ENCODE measurements at regions not wholly inside any gene's neighbourhood (a gene's known extent, or its start where the extent isn't known, plus 50 kb on each side); places are given as distances from the start of the nearest gene placed in this dataset.

GRCh38 chr2:177124371-177124770 lies 88.2 kb upstream of the HNRNPA3 start:
- H3K27me3 Mint-ChIP-seq (ENCODE audit: insufficient read depth): peaks cover 3% of the 10 kb centered on the region; the same call in 1 of the 2 replicates
- TF ChIP-seq CTCF (IDR thresholded peaks at IDR 0.05): no peak
- H3K36me3 Mint-ChIP-seq (ENCODE audit: low read depth): no peaks in the 10 kb centered on the region
- H3K27ac Mint-ChIP-seq: no peak overlapping the region
- no peak for DNase-seq
- H3K4me1 Mint-ChIP-seq (ENCODE audit: low read depth): no peaks in the 10 kb centered on the region
- no peaks in the 10 kb centered on the region for H3K9me3 Mint-ChIP-seq
- H3K4me3 Mint-ChIP-seq: no peak overlapping the region

- H3K27me3 Mint-ChIP-seq (ENCODE audit: insufficient read depth): peaks cover 19% of the 10 kb centered on the region
- no peak for TF ChIP-seq CTCF (IDR thresholded peaks at IDR 0.05)
- no peaks in the 10 kb centered on the region for H3K4me1 Mint-ChIP-seq (ENCODE audit: low read depth)
- H3K4me3 Mint-ChIP-seq: no peak overlapping the region
- DNase-seq: no peak
- no peaks in the 10 kb centered on the region for H3K36me3 Mint-ChIP-seq (ENCODE audit: low read depth)
- H3K9me3 Mint-ChIP-seq: no peaks in the 10 kb centered on the region
- H3K27ac Mint-ChIP-seq: no peak overlapping the region
Observed at GRCh38 chr2:177127821-177128220, 84.8 kb upstream of the HNRNPA3 start.

GRCh38 chr2:177129610-177130009 lies 83.0 kb upstream of the HNRNPA3 start:
- Mint-ChIP-seq H3K27me3 (ENCODE audit: insufficient read depth) (peaks cover 16% of the 10 kb centered on the region), H3K36me3 (ENCODE audit: low read depth) (no peaks in the 10 kb centered on the region), H3K4me3 (no peak overlapping the region), H3K27ac (no peak overlapping the region), H3K9me3 (no peaks in the 10 kb centered on the region), H3K4me1 (ENCODE audit: low read depth) (no peaks in the 10 kb centered on the region)
- TF ChIP-seq CTCF (IDR thresholded peaks at IDR 0.05): no peak
- DNase-seq: no peak

GRCh38 chr2:177131858-177132257 lies 80.7 kb upstream of the HNRNPA3 start:
- TF ChIP-seq CTCF (IDR thresholded peaks at IDR 0.05): no peak
- H3K27ac Mint-ChIP-seq: no peak overlapping the region
- no peak overlapping the region for H3K4me3 Mint-ChIP-seq
- no peaks in the 10 kb centered on the region for H3K4me1 Mint-ChIP-seq (ENCODE audit: low read depth)
- no peak for DNase-seq
- H3K27me3 Mint-ChIP-seq (ENCODE audit: insufficient read depth): peaks cover 16% of the 10 kb centered on the region
- no peaks in the 10 kb centered on the region for H3K36me3 Mint-ChIP-seq (ENCODE audit: low read depth)
- H3K9me3 Mint-ChIP-seq: no peaks in the 10 kb centered on the region

GRCh38 chr2:177138823-177139222 lies 73.8 kb upstream of the HNRNPA3 start:
- H3K27ac Mint-ChIP-seq: no peak overlapping the region
- no peak for TF ChIP-seq CTCF (IDR thresholded peaks at IDR 0.05)
- no peaks in the 10 kb centered on the region for H3K9me3 Mint-ChIP-seq
- DNase-seq: no peak
- 0 out of 2 replicates have a peak, but pooled peaks cover 1% of the 10 kb centered on the region for H3K27me3 Mint-ChIP-seq (ENCODE audit: insufficient read depth)
- peaks cover 4% of the 10 kb centered on the region for H3K4me1 Mint-ChIP-seq (ENCODE audit: low read depth)
- no peak overlapping the region for H3K4me3 Mint-ChIP-seq
- no peaks in the 10 kb centered on the region for H3K36me3 Mint-ChIP-seq (ENCODE audit: low read depth)

GRCh38 chr2:177141866-177142265 lies 70.7 kb upstream of the HNRNPA3 start:
- H3K27me3 Mint-ChIP-seq (ENCODE audit: insufficient read depth): 0 out of 2 replicates have a peak, but pooled peaks cover 1% of the 10 kb centered on the region

More at GRCh38 chr2:177141866-177142265, 70.7 kb upstream of the HNRNPA3 start:
- no peak for DNase-seq
- Mint-ChIP-seq H3K36me3 (ENCODE audit: low read depth) (no peaks in the 10 kb centered on the region), H3K27ac (no peak overlapping the region), H3K4me1 (ENCODE audit: low read depth) (peaks cover 5% of the 10 kb centered on the region), H3K9me3 (no peaks in the 10 kb centered on the region), H3K4me3 (no peak overlapping the region)
- TF ChIP-seq CTCF (IDR thresholded peaks at IDR 0.05): no peak
